Uterus (tissue), 3 donors: ENCODE measurements at regions not wholly inside any gene's neighbourhood (a gene's known extent, or its start where the extent isn't known, plus 50 kb on each side); places are given as distances from the start of the nearest gene placed in this dataset.

ENCODE experiments used
- DNase-seq, 2 donors: peaks; one replicate each; pipeline ENCODE4 v3.0.0-alpha.2; 2019 to 2020
- H3K27ac ChIP-seq, 2 donors: fragments of 200-600 bp; sonication (generic); 1 replicate in 1 of 2; 2 replicates in 1 of 2; pipeline ENCODE4 v1.5.1; 2016 to 2018
- H3K27me3 ChIP-seq, 2 donors: fragments of 200-600 bp; sonication (generic); one replicate each; pipeline ENCODE4 v1.5.1; 2018 to 2019; ENCODE audit warnings: control low read depth in 1 of 2
- H3K36me3 ChIP-seq, 2 donors: fragments of 200-600 bp; sonication (generic); one replicate each; pipeline ENCODE4 v1.5.1; 2019; ENCODE audit warnings: control low read depth in 1 of 2
- H3K4me1 ChIP-seq, 2 donors: fragments of 200-600 bp; sonication (generic); one replicate each; pipeline ENCODE4 v1.5.1; 2018 to 2019; ENCODE audit warnings: control low read depth in 1 of 2
- H3K4me3 ChIP-seq, 2 donors: fragments of 200-600 bp; sonication (generic); 1 replicate in 1 of 2; 2 replicates in 1 of 2; pipeline ENCODE4 v1.5.1; 2018 to 2019; ENCODE audit warnings: mild to moderate bottlenecking in 1 of 2
- H3K9me3 ChIP-seq, 2 donors: fragments of 200-600 bp; sonication (generic); one replicate each; pipeline ENCODE4 v1.5.1; 2019; ENCODE audit warnings: control low read depth in 1 of 2
- POLR2A ChIP-seq, 2 donors: fragments of 450-650 bp; IDR thresholded peaks; one replicate each; pipeline ENCODE4 v1.6.1; 2016; ENCODE audit warnings: antibody characterized with exemption in 2 of 2, mild to moderate bottlenecking in 1 of 2, moderate library complexity in 1 of 2
- intact Hi-C: fragments of 100-400 bp; cut with DNase I; formaldehyde crosslinking; loops from one replicate; pipeline ENCODE4 v1.15.1; 2023; ENCODE audit warnings: low total_unique reads
- TF ChIP-seq, protein P1 (sequence below), 4 experiments: fragments of 200-600 bp in 2 of 4; fragments of 450-650 bp in 2 of 4; sonication (generic) in 2 of 4; IDR thresholded peaks; one replicate each; pipeline ENCODE4 v1.5.1; 2016 to 2019; ENCODE audit warnings: antibody characterized with exemption in 4 of 4, mild to moderate bottlenecking in 2 of 4, moderate library complexity in 1 of 4
- donor health status: DM: yes; HTN: yes; CAD: no.

DNA sequence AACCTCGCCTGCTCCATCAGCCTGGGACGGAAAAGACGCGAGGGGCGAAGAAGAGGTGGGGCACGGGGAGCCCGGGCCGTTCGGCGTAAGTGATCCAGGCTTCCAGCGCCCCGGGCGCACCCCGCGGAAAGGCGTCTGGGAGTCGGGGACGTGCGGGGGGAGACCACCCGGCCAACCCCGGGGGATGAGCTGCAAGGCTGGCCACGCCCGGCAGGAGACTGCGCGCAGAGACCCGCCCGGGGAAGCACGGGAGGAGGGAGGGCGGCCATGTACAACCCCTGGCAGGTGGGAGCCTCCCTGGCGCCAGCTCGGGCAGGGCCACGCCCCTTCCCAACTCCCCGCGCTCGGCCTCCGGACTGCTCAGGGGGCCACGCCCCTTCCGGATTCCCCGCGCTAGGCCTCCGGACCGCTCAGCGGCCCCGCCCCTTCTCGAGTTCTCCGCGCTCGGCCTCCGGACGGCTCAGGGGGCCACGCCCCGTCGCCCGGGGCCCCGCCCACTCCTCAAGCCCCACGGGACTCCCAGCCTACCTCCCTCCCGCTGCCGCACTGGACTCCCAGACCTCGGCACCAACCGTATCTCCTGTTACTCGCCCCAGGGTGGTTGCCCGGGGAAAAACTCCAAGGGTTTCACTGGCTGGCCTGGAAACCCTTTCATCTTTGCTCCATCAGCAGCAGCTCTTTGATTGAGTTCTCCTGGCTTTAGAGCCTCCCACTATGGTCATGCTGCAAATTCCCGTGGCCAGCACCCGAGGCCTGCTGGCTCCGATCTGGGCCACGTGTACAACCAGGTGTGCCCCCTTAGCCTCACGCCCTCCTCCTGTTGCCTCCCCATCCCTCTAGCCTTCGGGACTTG, 284.4 kb downstream of the ZEB1 start:
- Histone ChIP-seq H3K27me3 (no peaks in the 10 kb centered on the region), H3K9me3 (no peaks in the 10 kb centered on the region), H3K4me3 (peak overlapping the region; percentile 49 to 57), H3K36me3 (no peaks in the 10 kb centered on the region), H3K27ac (peak overlapping the region; percentile 85 to 96), H3K4me1 (peaks cover 0 to 9% of the 10 kb centered on the region in 2 donors)
- intact Hi-C loops: loop anchor here (2.0 kb wide), 1 partner anchor 571 kb away; no protein-coding TSS in a partner anchor
- DNase-seq: peak; percentile 97 to 99
- peak; percentile 26 to 83 for TF ChIP-seq POLR2A (IDR thresholded peaks at IDR 0.05)
- TF ChIP-seq, protein P1, sequence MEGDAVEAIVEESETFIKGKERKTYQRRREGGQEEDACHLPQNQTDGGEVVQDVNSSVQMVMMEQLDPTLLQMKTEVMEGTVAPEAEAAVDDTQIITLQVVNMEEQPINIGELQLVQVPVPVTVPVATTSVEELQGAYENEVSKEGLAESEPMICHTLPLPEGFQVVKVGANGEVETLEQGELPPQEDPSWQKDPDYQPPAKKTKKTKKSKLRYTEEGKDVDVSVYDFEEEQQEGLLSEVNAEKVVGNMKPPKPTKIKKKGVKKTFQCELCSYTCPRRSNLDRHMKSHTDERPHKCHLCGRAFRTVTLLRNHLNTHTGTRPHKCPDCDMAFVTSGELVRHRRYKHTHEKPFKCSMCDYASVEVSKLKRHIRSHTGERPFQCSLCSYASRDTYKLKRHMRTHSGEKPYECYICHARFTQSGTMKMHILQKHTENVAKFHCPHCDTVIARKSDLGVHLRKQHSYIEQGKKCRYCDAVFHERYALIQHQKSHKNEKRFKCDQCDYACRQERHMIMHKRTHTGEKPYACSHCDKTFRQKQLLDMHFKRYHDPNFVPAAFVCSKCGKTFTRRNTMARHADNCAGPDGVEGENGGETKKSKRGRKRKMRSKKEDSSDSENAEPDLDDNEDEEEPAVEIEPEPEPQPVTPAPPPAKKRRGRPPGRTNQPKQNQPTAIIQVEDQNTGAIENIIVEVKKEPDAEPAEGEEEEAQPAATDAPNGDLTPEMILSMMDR (IDR thresholded peaks at IDR 0.05): peak in 2 of 4 experiments; percentile 7 to 69

DNA sequence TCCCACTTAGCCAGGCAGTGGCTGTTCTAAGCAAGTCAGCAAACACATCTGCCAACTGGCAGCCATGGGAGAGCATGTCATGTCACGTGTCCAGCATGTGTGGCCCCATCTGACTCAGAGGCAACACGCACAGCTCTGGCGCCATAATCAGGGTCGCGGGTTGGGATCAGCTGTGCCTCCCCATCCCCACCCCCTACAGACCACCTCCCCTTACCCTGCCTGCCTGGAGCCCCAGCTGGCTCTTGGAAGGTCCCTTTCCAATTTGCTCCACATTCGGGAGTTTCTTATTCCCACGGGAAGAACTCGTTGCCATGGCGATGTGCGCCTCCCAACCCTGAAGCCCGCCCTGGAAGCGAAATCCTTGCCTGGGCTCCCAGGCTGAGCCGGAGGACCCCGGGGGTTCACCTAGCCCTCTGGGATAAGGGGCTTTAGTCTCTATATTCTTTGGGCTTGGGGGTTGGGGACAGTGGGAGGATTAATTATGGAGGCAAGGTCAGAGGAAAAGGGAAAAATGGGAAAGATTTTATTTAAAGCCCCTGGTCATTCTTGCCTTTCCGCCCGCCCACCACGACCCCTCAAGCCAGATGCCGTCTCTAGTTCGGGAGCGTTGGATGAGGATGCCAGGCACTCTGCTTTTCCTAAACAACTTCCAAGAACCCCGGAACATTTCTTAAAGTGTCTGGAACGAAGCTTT, 283.7 kb downstream of the ZEB1 start:
- H3K4me1 ChIP-seq: peaks cover 0 to 9% of the 10 kb centered on the region in 2 donors
- peak overlapping the region; percentile 49 to 57 for H3K4me3 ChIP-seq
- TF ChIP-seq, protein P1 (IDR thresholded peaks at IDR 0.05): no peak
- TF ChIP-seq POLR2A (IDR thresholded peaks at IDR 0.05): no peak
- DNase-seq: peak; percentile 90
- no peaks in the 10 kb centered on the region for H3K9me3 ChIP-seq
- peak overlapping the region; percentile 85 to 96 for H3K27ac ChIP-seq
- H3K36me3 ChIP-seq: no peaks in the 10 kb centered on the region
- intact Hi-C loops: loop anchor here (2.0 kb wide), 1 partner anchor 570 kb away; no protein-coding TSS in a partner anchor
- no peaks in the 10 kb centered on the region for H3K27me3 ChIP-seq

DNA sequence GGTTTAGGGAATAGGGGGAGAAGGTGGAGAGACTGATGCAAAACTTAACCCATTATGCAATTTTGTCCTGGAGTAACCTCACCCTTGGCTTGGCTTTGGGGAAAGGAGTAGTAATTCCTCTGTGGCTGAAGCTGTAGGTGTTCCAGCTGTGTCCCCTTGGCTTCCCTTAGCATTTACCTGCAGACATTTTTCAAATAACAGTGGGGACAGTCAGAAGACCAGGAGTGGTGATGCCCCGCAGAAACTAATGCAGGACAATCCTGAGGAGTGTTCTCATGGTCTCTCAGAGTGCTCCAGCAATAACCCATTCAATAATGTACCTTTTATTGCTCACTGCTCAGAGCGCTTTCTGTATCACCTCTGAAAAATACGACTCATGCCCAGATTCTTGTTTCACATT, 282.1 kb downstream of the ZEB1 start:
- H3K27ac ChIP-seq: no peak overlapping the region
- H3K9me3 ChIP-seq: no peaks in the 10 kb centered on the region
- H3K4me1 ChIP-seq: peaks cover 0 to 9% of the 10 kb centered on the region in 2 donors
- DNase-seq: no peak
- TF ChIP-seq, protein P1 (IDR thresholded peaks at IDR 0.05): no peak
- TF ChIP-seq POLR2A (IDR thresholded peaks at IDR 0.05): no peak
- no peaks in the 10 kb centered on the region for H3K36me3 ChIP-seq
- intact Hi-C loops: no loop called here
- no peaks in the 10 kb centered on the region for H3K27me3 ChIP-seq
- H3K4me3 ChIP-seq: no peak overlapping the region

DNA sequence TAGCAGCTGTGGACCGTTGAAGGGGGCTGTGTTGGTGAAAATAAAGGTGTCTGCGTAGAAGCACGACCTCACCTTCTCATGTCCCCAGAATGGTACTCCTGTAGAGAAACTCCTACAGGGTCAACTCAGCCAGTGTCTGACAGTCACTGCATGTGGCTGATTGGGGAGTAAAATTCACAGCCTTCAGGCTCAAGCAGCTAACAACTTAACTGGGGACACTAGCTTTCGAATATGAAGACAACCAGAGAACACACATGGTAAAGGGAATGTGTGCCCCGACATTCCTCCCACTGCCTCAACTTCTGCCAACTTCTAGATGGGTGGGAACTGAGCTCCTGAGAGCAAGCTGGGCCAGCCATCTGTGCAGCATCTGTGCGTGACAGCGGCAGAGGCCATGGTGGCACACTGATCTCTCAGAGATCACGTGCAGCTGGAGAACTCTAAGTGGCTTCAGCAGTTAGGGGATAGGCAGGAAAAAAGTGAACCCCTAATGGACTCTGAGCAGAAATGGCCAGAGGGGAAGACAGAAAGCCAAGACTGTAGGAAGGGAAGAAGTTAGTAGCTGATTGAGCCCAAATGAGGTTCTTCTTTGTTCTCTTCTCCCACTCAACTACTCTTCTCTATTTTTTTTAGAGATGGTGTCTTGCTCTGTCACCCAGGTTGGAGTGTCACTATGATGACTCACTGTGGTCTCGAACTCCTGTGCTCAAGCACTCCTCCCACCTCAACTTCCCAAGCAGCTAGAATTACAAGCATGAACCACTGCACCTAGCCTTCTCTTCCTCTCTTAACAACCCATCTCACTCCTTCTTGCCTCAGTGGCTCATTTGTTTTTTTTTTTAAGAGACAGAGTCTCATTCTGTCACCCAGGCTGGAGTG, 280.8 kb downstream of the ZEB1 start:
- Histone ChIP-seq H3K4me1 (peaks cover 0 to 5% of the 10 kb centered on the region in 2 donors), H3K36me3 (no peaks in the 10 kb centered on the region), H3K4me3 (no peak overlapping the region), H3K9me3 (no peaks in the 10 kb centered on the region), H3K27ac (no peak overlapping the region), H3K27me3 (no peaks in the 10 kb centered on the region)
- intact Hi-C loops: no loop called here
- TF ChIP-seq POLR2A (IDR thresholded peaks at IDR 0.05): no peak
- TF ChIP-seq, protein P1 (IDR thresholded peaks at IDR 0.05): no peak
- no peak for DNase-seq
